Chondrocyte (in vitro differentiated cells): ENCODE measurements at regions not wholly inside any gene's neighbourhood (a gene's known extent, or its start where the extent isn't known, plus 50 kb on each side); places are given as distances from the start of the nearest gene placed in this dataset.

ENCODE experiments used
- DNase-seq: peaks from one replicate; pipeline ENCODE4 v3.0.0; 2021; ENCODE audit warnings: mixed read lengths, low spot score
- H3K27ac Mint-ChIP-seq: one replicate; pipeline ENCODE4 v1.8.0; 2021; ENCODE audit warnings: mild to moderate bottlenecking, moderate library complexity, mixed read lengths; ENCODE audit not compliant: unreplicated experiment
- H3K27me3 Mint-ChIP-seq: 2 replicates; pipeline ENCODE4 v1.8.0; 2021; ENCODE audit warnings: low read depth, mixed read lengths
- H3K36me3 Mint-ChIP-seq: 2 replicates; pipeline ENCODE4 v1.8.0; 2021; ENCODE audit warnings: low read depth, mixed read lengths
- H3K4me1 Mint-ChIP-seq: 2 replicates; pipeline ENCODE4 v1.8.0; 2021; ENCODE audit warnings: low read depth, mild to moderate bottlenecking, mixed read lengths
- H3K4me3 Mint-ChIP-seq: one replicate; pipeline ENCODE4 v1.8.0; 2021; ENCODE audit warnings: mild to moderate bottlenecking, moderate library complexity, mixed read lengths; ENCODE audit not compliant: unreplicated experiment
- H3K9me3 Mint-ChIP-seq: 2 replicates; pipeline ENCODE4 v1.8.0; 2021; ENCODE audit warnings: low read depth, mixed read lengths
- TF ChIP-seq, protein P1 (sequence below): fragments of 200-600 bp; sonication (generic); IDR thresholded peaks from 2 replicates; pipeline ENCODE4 v1.5.0; 2021; ENCODE audit warnings: antibody characterized with exemption, mild to moderate bottlenecking, moderate library complexity

DNA sequence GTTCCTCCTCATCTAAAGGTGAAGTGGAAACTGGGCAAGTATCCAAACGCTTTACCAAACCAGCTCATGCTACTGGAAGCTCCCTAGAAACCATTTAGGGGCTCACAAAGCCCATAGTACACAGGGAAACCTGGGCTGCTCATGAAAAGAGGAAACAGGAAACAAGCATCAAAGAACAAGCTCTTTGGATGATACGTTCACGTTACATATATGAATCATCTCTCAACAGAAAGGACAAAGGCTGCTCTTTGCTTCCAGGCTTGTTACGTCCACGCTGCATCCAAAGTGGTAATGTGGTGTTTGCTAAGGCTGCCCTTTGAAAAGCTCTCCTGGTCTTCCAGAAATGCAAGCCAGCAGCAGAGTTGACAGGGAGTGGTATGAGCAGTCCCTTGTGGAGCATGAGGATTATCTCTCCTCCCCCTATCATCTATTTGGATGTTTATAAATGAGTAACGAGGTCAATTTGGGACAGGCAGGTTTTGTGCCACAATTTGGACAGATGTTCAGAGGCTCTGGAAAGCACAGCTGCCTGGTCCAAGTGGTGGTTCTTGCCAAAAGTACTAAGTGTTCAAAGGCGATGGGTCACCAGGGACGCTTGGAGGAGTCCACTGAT is 98.0 kb upstream of the RORA start:
- Mint-ChIP-seq H3K4me1 (no peaks in the 10 kb centered on the region), H3K27me3 (peaks cover 6% of the 10 kb centered on the region), H3K27ac (no peak overlapping the region), H3K9me3 (peaks cover 2% of the 10 kb centered on the region), H3K36me3 (no peaks in the 10 kb centered on the region), H3K4me3 (no peak overlapping the region)
- no peak for DNase-seq
- TF ChIP-seq, protein P1, sequence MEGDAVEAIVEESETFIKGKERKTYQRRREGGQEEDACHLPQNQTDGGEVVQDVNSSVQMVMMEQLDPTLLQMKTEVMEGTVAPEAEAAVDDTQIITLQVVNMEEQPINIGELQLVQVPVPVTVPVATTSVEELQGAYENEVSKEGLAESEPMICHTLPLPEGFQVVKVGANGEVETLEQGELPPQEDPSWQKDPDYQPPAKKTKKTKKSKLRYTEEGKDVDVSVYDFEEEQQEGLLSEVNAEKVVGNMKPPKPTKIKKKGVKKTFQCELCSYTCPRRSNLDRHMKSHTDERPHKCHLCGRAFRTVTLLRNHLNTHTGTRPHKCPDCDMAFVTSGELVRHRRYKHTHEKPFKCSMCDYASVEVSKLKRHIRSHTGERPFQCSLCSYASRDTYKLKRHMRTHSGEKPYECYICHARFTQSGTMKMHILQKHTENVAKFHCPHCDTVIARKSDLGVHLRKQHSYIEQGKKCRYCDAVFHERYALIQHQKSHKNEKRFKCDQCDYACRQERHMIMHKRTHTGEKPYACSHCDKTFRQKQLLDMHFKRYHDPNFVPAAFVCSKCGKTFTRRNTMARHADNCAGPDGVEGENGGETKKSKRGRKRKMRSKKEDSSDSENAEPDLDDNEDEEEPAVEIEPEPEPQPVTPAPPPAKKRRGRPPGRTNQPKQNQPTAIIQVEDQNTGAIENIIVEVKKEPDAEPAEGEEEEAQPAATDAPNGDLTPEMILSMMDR, result no peak

DNA sequence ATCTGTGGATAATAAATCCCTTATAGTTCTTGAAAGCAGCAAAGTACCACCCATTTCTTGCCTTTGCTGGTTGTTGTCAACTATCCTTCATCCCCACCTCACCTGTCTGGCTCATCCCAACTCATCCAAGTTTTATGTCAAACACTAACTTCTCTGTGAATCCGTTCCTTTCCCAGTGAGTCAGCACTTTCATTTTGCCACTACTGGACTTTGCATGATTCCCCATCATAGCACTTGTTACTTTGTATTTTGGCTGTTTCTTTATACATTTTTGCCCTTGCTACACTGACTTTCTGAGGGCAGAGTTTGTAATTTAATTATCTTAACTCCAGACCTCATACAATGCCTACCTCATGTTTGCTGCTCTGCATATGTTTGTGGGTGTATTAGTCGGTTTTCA is 90.8 kb upstream of the RORA start:
- H3K9me3 Mint-ChIP-seq, result peaks cover 8% of the 10 kb centered on the region
- peaks cover 24% of the 10 kb centered on the region for H3K27me3 Mint-ChIP-seq
- no peak overlapping the region for H3K4me3 Mint-ChIP-seq
- TF ChIP-seq, protein P1, result no peak
- H3K27ac Mint-ChIP-seq, result no peak overlapping the region
- H3K4me1 Mint-ChIP-seq, result no peaks in the 10 kb centered on the region
- no peak for DNase-seq
- no peaks in the 10 kb centered on the region for H3K36me3 Mint-ChIP-seq

DNA sequence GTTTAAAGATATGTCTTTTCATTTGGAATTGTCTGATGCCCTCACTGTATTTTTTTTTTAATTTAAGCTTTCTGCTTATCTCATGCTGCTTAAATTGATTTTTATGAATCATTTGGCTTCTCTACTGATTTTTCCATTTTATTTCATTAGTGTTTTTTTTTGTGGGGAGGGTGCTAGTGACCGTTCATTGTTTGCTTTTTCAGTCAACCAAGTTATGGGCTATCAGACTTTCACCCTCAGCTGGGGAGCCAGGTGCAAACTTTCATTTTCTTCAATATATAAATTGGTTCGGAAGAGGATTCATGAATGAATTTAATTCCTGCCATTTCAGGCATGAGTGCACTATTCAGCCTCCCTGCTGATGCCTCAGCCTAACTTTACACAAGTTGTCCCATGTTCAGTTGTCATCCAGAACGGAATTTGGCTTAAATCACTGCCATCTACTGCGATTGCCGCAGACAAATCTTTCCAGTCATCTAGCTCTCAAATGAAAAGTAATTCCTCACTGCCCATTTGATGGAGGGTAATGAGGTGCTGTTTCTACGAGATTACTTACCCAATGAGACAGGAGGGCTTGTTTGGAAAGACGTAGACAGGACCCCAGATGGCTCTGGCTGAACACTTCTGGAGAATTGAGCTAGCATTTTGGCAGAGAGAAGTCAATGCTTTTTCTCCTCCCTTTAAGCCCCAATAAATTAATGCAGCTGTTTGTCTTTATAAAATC is 89.9 kb upstream of the RORA start:
- H3K27ac Mint-ChIP-seq, result no peak overlapping the region
- H3K4me1 Mint-ChIP-seq, result no peaks in the 10 kb centered on the region
- peaks cover 23% of the 10 kb centered on the region for H3K27me3 Mint-ChIP-seq
- TF ChIP-seq, protein P1, result no peak
- H3K4me3 Mint-ChIP-seq, result no peak overlapping the region
- H3K9me3 Mint-ChIP-seq, result peaks cover 6% of the 10 kb centered on the region
- DNase-seq, result no peak
- H3K36me3 Mint-ChIP-seq, result no peaks in the 10 kb centered on the region

DNA sequence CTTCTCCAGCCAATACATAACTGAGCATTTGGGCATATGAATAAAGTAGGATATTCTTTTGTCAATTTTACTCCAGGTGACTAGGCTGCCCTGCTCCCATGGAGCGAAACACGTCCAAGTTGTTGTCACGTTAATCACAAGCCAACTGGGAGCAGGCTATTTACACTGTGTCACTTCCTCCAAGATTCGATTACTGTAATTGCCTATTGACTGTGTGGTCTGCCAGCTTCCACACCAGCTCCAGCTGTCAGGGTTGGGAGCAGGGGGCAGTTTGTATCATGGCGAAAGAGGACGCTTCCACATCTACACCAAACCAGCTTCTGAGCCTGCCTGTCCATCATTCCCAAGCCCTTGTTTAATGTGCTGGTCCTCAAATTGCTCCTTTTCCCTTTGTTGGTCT is 89.2 kb upstream of the RORA start:
- H3K4me1 Mint-ChIP-seq, result no peaks in the 10 kb centered on the region
- H3K4me3 Mint-ChIP-seq, result no peak overlapping the region
- TF ChIP-seq, protein P1, result no peak
- H3K36me3 Mint-ChIP-seq, result no peaks in the 10 kb centered on the region
- peaks cover 5% of the 10 kb centered on the region for H3K9me3 Mint-ChIP-seq
- peaks cover 23% of the 10 kb centered on the region for H3K27me3 Mint-ChIP-seq
- H3K27ac Mint-ChIP-seq, result no peak overlapping the region
- no peak for DNase-seq

DNA sequence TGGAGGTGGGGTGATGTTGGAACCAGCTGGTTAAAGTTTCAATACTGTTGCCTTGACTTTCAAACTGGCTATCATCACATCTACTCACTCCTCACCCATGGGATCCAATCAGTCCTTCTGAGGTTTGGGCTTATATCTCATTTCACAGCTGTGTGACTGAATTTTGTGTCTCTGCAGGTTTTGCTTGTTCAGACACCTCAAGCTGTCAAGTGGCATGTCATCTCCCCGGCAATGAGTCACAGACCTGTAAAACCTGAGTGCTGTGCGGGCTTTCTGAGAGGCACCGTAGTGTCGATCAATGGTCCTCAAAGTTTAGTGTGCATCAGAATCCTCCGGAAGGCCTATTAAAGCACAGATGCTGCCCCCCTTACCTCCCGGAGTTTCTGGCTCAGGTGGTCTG is 86.4 kb upstream of the RORA start:
- TF ChIP-seq, protein P1, result no peak
- no peaks in the 10 kb centered on the region for H3K4me1 Mint-ChIP-seq

More for the DNA sequence above, 86.4 kb upstream of the RORA start:
- H3K27ac Mint-ChIP-seq, result no peak overlapping the region
- H3K9me3 Mint-ChIP-seq, result peaks cover 5% of the 10 kb centered on the region
- peaks cover 20% of the 10 kb centered on the region for H3K27me3 Mint-ChIP-seq
- no peak for DNase-seq
- H3K4me3 Mint-ChIP-seq, result no peak overlapping the region
- no peaks in the 10 kb centered on the region for H3K36me3 Mint-ChIP-seq
